Liver (tissue), 7 donors: ENCODE measurements at regions not wholly inside any gene's neighbourhood (a gene's known extent, or its start where the extent isn't known, plus 50 kb on each side); places are given as distances from the start of the nearest gene placed in this dataset.

Source experiments
- DNase-seq: peaks from one replicate; pipeline ENCODE4 v3.0.0-alpha.2; 2017; ENCODE audit warnings: low spot score
- H3K27ac ChIP-seq, 2 donors: one replicate each; pipeline ENCODE4 v1.7.0; 2013; ENCODE audit warnings: inconsistent platforms in 2 of 2, low read length in 2 of 2, control low read depth in 1 of 2, low read depth in 1 of 2, mild to moderate bottlenecking in 1 of 2
- H3K27me3 ChIP-seq, 4 donors: one replicate each; pipeline versions ENCODE4 v1.6.1 to v1.7.0; 2013; ENCODE audit warnings: low read length in 3 of 4, inconsistent platforms in 1 of 4, mild to moderate bottlenecking in 1 of 4, moderate library complexity in 1 of 4; ENCODE audit not compliant: control insufficient read depth in 4 of 4, insufficient read depth in 4 of 4
- H3K36me3 ChIP-seq, 4 donors: one replicate each; pipeline versions ENCODE4 v1.6.1 to v1.7.0; 2013; ENCODE audit warnings: low read length in 3 of 4, mild to moderate bottlenecking in 3 of 4, low read depth in 1 of 4, moderate library complexity in 1 of 4; ENCODE audit not compliant: control insufficient read depth in 4 of 4, insufficient read depth in 3 of 4
- H3K4me1 ChIP-seq, 4 donors: one replicate each; pipeline versions ENCODE4 v1.6.1 to v1.7.0; 2013; ENCODE audit warnings: low read length in 3 of 4, mild to moderate bottlenecking in 3 of 4, moderate library complexity in 1 of 4; ENCODE audit not compliant: control insufficient read depth in 4 of 4, insufficient read depth in 4 of 4
- H3K4me3 ChIP-seq, 3 donors: one replicate each; pipeline versions ENCODE4 v1.6.1 to v1.7.0; 2013; ENCODE audit warnings: low read length in 3 of 3, control low read depth in 1 of 3, low read depth in 1 of 3, mild to moderate bottlenecking in 1 of 3
- H3K9ac ChIP-seq, 2 donors: one replicate each; pipeline ENCODE4 v1.7.0; 2013; ENCODE audit warnings: low read length in 2 of 2, mild to moderate bottlenecking in 2 of 2, moderate library complexity in 2 of 2, control low read depth in 1 of 2, low read depth in 1 of 2
- H3K9me3 ChIP-seq, 4 donors: one replicate each; pipeline versions ENCODE4 v1.6.1 to v1.7.0; 2013; ENCODE audit warnings: low read length in 3 of 4; ENCODE audit not compliant: control insufficient read depth in 4 of 4
- ATF3 ChIP-seq: IDR thresholded peaks from 2 replicates; pipeline ENCODE4 v1.6.1; 2016; ENCODE audit warnings: antibody characterized with exemption
- EGR1 ChIP-seq, 2 donors: IDR thresholded peaks; 2 replicates each; pipeline ENCODE4 v1.6.1; 2016 to 2018; ENCODE audit warnings: antibody characterized with exemption in 2 of 2, low read depth in 2 of 2
- FOXA1 ChIP-seq: IDR thresholded peaks from 2 replicates; pipeline ENCODE4 v1.6.1; 2016; ENCODE audit warnings: antibody characterized with exemption
- FOXA2 ChIP-seq: IDR thresholded peaks from 2 replicates; pipeline ENCODE4 v1.6.1; 2016; ENCODE audit warnings: antibody characterized with exemption
- GABPA ChIP-seq, 2 donors: IDR thresholded peaks in 1 of 2; conservative IDR thresholded peaks in 1 of 2; 2 replicates each; pipeline ENCODE4 v1.6.1; 2016; ENCODE audit warnings: antibody characterized with exemption in 2 of 2, mild to moderate bottlenecking in 1 of 2, moderate library complexity in 1 of 2
- HNF4A ChIP-seq, 2 donors: conservative IDR thresholded peaks; 2 replicates each; pipeline ENCODE4 v1.6.1; 2016; ENCODE audit warnings: antibody characterized with exemption in 2 of 2, mild to moderate bottlenecking in 2 of 2
- HNF4G ChIP-seq: IDR thresholded peaks from 2 replicates; pipeline ENCODE4 v1.6.1; 2016; ENCODE audit warnings: antibody characterized with exemption
- JUND ChIP-seq, 2 donors: IDR thresholded peaks; 2 replicates each; pipeline ENCODE4 v1.6.1; 2016; ENCODE audit warnings: antibody characterized with exemption in 2 of 2
- MAX ChIP-seq: IDR thresholded peaks from 2 replicates; pipeline ENCODE4 v1.6.1; 2016; ENCODE audit warnings: antibody characterized with exemption
- RAD21 ChIP-seq, 2 donors: IDR thresholded peaks; 2 replicates each; pipeline ENCODE4 v1.6.1; 2016; ENCODE audit warnings: antibody characterized with exemption in 2 of 2, mild to moderate bottlenecking in 2 of 2
- REST ChIP-seq: IDR thresholded peaks from 2 replicates; pipeline ENCODE4 v1.6.1; 2016; ENCODE audit warnings: antibody characterized with exemption, mild to moderate bottlenecking
- SP1 ChIP-seq: IDR thresholded peaks from 2 replicates; pipeline ENCODE4 v1.6.1; 2018; ENCODE audit warnings: antibody characterized with exemption, mild to moderate bottlenecking
- TAF1 ChIP-seq: conservative IDR thresholded peaks from 2 replicates; pipeline ENCODE4 v1.6.1; 2016; ENCODE audit warnings: antibody characterized with exemption, mild to moderate bottlenecking
- ZBTB33 ChIP-seq: IDR thresholded peaks from 2 replicates; pipeline ENCODE4 v1.6.1; 2016; ENCODE audit warnings: antibody characterized with exemption
- WGBS: extraction: QIAGEN DNeasy Blood & Tissue Kit; methylation state at CpG from one replicate; pipeline ENCODE4 v1.1.7; 2013; 5-methylcytosine and 5-hydroxymethylcytosine counted together
- donor health status: healthy.
- donor health status: healthy.
- donor health status: healthy.
- donor health status: healthy.

GRCh38 chr2:217231724-217232123, 371.9 kb upstream of the TNP1 start:
- Histone ChIP-seq H3K9ac (no peak overlapping the region), H3K4me1 (peaks cover 0 to 3% (median 1%) of the 10 kb centered on the region in 4 donors), H3K4me3 (no peak overlapping the region), H3K27me3 (peaks cover 0 to 3% (median 0%) of the 10 kb centered on the region in 4 donors), H3K27ac (no peak overlapping the region), H3K36me3 (no peaks in the 10 kb centered on the region), H3K9me3 (no peaks in the 10 kb centered on the region)
- no peak for TF ChIP-seq GABPA (IDR thresholded peaks at IDR 0.05 in 1 of 2, conservative IDR thresholded peaks at IDR 0.05 in 1 of 2)
- TF ChIP-seq HNF4A (conservative IDR thresholded peaks at IDR 0.05), result peak; percentile 39 to 49
- WGBS, result 53% methylated on average over 3 of the region's 3 CpGs
- no peak for DNase-seq

- Histone ChIP-seq H3K4me3 (no peak overlapping the region), H3K36me3 (no peaks in the 10 kb centered on the region), H3K4me1 (peaks cover 0 to 3% (median 1%) of the 10 kb centered on the region in 4 donors), H3K27ac (no peak overlapping the region), H3K27me3 (peaks cover 0 to 3% (median 0%) of the 10 kb centered on the region in 4 donors), H3K9ac (no peak overlapping the region), H3K9me3 (no peaks in the 10 kb centered on the region)
- TF ChIP-seq ZBTB33 (no peak), HNF4A (conservative IDR thresholded peaks at IDR 0.05) (no peak), FOXA1 (no peak), REST (no peak), HNF4G (no peak), JUND (IDR thresholded peaks at IDR 0.05) (no peak), GABPA (IDR thresholded peaks at IDR 0.05 in 1 of 2, conservative IDR thresholded peaks at IDR 0.05 in 1 of 2) (no peak), ATF3 (no peak), TAF1 (no peak), EGR1 (IDR thresholded peaks at IDR 0.05; ENCODE audit: low read depth in 2 of 2) (no peak), SP1 (no peak)
- 86% methylated on average over 1 of the region's 1 CpG for WGBS
- no peak for DNase-seq
Measured at GRCh38 chr2:217231212-217231611, 371.3 kb upstream of the TNP1 start.

- DNase-seq, result no peak
- no peaks in the 10 kb centered on the region for H3K9me3 ChIP-seq
- peaks cover 0 to 3% (median 0%) of the 10 kb centered on the region in 4 donors for H3K27me3 ChIP-seq
- peaks cover 0 to 3% (median 1%) of the 10 kb centered on the region in 4 donors for H3K4me1 ChIP-seq
- H3K36me3 ChIP-seq, result no peaks in the 10 kb centered on the region
- no peak overlapping the region for H3K27ac ChIP-seq
- no peak overlapping the region for H3K4me3 ChIP-seq
- H3K9ac ChIP-seq, result no peak overlapping the region
- TF ChIP-seq REST, result no peak
- TF ChIP-seq HNF4G, result no peak
- TF ChIP-seq GABPA (IDR thresholded peaks at IDR 0.05 in 1 of 2, conservative IDR thresholded peaks at IDR 0.05 in 1 of 2), result no peak
- TF ChIP-seq FOXA2, result no peak
- no peak for TF ChIP-seq TAF1
- TF ChIP-seq RAD21 (IDR thresholded peaks at IDR 0.05), result no peak
- no peak for TF ChIP-seq JUND (IDR thresholded peaks at IDR 0.05)
- no peak for TF ChIP-seq MAX
- 86% methylated on average over 1 of the region's 1 CpG for WGBS
Measured at GRCh38 chr2:217228732-217229131, 368.9 kb upstream of the TNP1 start.
